Thyroid gland (tissue), 4 donors: ENCODE measurements at regions not wholly inside any gene's neighbourhood (a gene's known extent, or its start where the extent isn't known, plus 50 kb on each side); places are given as distances from the start of the nearest gene placed in this dataset.

Experiments
- DNase-seq, 2 donors: peaks; one replicate each; pipeline ENCODE4 v3.0.0-alpha.2; 2019
- H3K27ac ChIP-seq, 3 donors: fragments of 200-600 bp; sonication (generic); 1 replicate in 2 of 3; 2 replicates in 1 of 3; pipeline ENCODE4 v1.5.1; 2016 to 2019; ENCODE audit warnings: mild to moderate bottlenecking in 1 of 3, moderate library complexity in 1 of 3
- H3K27me3 ChIP-seq: fragments of 200-600 bp; sonication (generic); one replicate; pipeline ENCODE4 v1.5.1; 2019
- H3K36me3 ChIP-seq, 2 donors: fragments of 200-600 bp; sonication (generic); one replicate each; pipeline ENCODE4 v1.5.1; 2016 to 2019
- H3K4me1 ChIP-seq, 2 donors: fragments of 200-600 bp; sonication (generic); one replicate each; pipeline ENCODE4 v1.5.1; 2017 to 2019
- H3K4me3 ChIP-seq, 3 donors: fragments of 200-600 bp; sonication (generic); replicated peaks in 1 of 3; 1 replicate in 2 of 3; 2 replicates in 1 of 3; pipeline ENCODE4 v1.5.1; 2016; ENCODE audit warnings: mild to moderate bottlenecking in 1 of 3
- H3K9me3 ChIP-seq: fragments of 200-600 bp; sonication (generic); one replicate; pipeline ENCODE4 v1.5.1; 2017
- CTCF ChIP-seq, 6 experiments: fragments of 200-600 bp in 3 of 6; fragments of 450-650 bp in 3 of 6; sonication (generic) in 3 of 6; IDR thresholded peaks; one replicate each; pipeline ENCODE4 v1.5.1; 2016 to 2019; ENCODE audit warnings: antibody characterized with exemption in 6 of 6, mild to moderate bottlenecking in 2 of 6, inconsistent platforms in 1 of 6, moderate library complexity in 1 of 6
- POLR2A ChIP-seq, 2 donors: fragments of 450-650 bp; IDR thresholded peaks; one replicate each; pipeline ENCODE4 v1.6.1; 2017; ENCODE audit warnings: antibody characterized with exemption in 2 of 2, mild to moderate bottlenecking in 2 of 2, moderate library complexity in 1 of 2
- WGBS, 2 donors: methylation state at CpG; one replicate each; pipeline ENCODE4 v1.1.5; 2017; 5-methylcytosine and 5-hydroxymethylcytosine counted together
- intact Hi-C: fragments of 100-400 bp; cut with DNase I; formaldehyde crosslinking; loops from one replicate; pipeline ENCODE4 v1.15.1; 2023

GRCh38 chr12:104852102-104852501 is 106.0 kb downstream of the SLC41A2 start:
- intact Hi-C loops, result no loop called here
- Histone ChIP-seq H3K9me3 (no peaks in the 10 kb centered on the region), H3K27ac (no peak overlapping the region), H3K4me3 (no peak overlapping the region), H3K36me3 (no peaks in the 10 kb centered on the region), H3K4me1 (no peaks in the 10 kb centered on the region), H3K27me3 (no peaks in the 10 kb centered on the region)
- WGBS, 2 donors, result 82 to 83% methylated on average over 2 of the region's 2 CpGs
- DNase-seq, result no peak
- no peak for TF ChIP-seq POLR2A (IDR thresholded peaks at IDR 0.05)
- no peak for TF ChIP-seq CTCF (IDR thresholded peaks at IDR 0.05)

GRCh38 chr12:104850781-104851180 is 107.3 kb downstream of the SLC41A2 start:
- Histone ChIP-seq H3K27me3 (no peaks in the 10 kb centered on the region), H3K4me3 (no peak overlapping the region), H3K36me3 (no peaks in the 10 kb centered on the region), H3K27ac (no peak overlapping the region), H3K4me1 (no peaks in the 10 kb centered on the region), H3K9me3 (no peaks in the 10 kb centered on the region)
- TF ChIP-seq CTCF (IDR thresholded peaks at IDR 0.05) (no peak), POLR2A (IDR thresholded peaks at IDR 0.05) (no peak)
- intact Hi-C loops, result no loop called here
- DNase-seq, result no peak

GRCh38 chr12:104846056-104846767 is 111.9 kb downstream of the SLC41A2 start:
- no peaks in the 10 kb centered on the region for H3K4me1 ChIP-seq
- DNase-seq, result no peak
- no peaks in the 10 kb centered on the region for H3K36me3 ChIP-seq
- intact Hi-C loops, result no loop called here
- no peak overlapping the region for H3K27ac ChIP-seq
- TF ChIP-seq POLR2A (IDR thresholded peaks at IDR 0.05), result no peak
- TF ChIP-seq CTCF (IDR thresholded peaks at IDR 0.05), result no peak
- H3K4me3 ChIP-seq, result no peak overlapping the region
- no peaks in the 10 kb centered on the region for H3K27me3 ChIP-seq
- H3K9me3 ChIP-seq, result no peaks in the 10 kb centered on the region
- WGBS, 2 donors, result 96 to 98% methylated on average over 2 of the region's 2 CpGs

GRCh38 chr12:104844123-104844522 is 114.0 kb downstream of the SLC41A2 start:
- no peaks in the 10 kb centered on the region for H3K9me3 ChIP-seq
- TF ChIP-seq CTCF (IDR thresholded peaks at IDR 0.05) (no peak), POLR2A (IDR thresholded peaks at IDR 0.05) (no peak)
- 97% methylated on average over 1 of the region's 1 CpG for WGBS, 2 donors
- no peak overlapping the region for H3K27ac ChIP-seq
- intact Hi-C loops, result no loop called here
- no peaks in the 10 kb centered on the region for H3K36me3 ChIP-seq
- no peaks in the 10 kb centered on the region for H3K27me3 ChIP-seq
- DNase-seq, result no peak
- H3K4me1 ChIP-seq, result no peaks in the 10 kb centered on the region
- no peak overlapping the region for H3K4me3 ChIP-seq

- TF ChIP-seq POLR2A (IDR thresholded peaks at IDR 0.05) (no peak), CTCF (IDR thresholded peaks at IDR 0.05) (no peak)
- no peak overlapping the region for H3K27ac ChIP-seq
- no peak for DNase-seq
- no peaks in the 10 kb centered on the region for H3K4me1 ChIP-seq
- H3K36me3 ChIP-seq, result no peaks in the 10 kb centered on the region
- intact Hi-C loops, result no loop called here
- H3K9me3 ChIP-seq, result no peaks in the 10 kb centered on the region
- no peaks in the 10 kb centered on the region for H3K27me3 ChIP-seq
- no peak overlapping the region for H3K4me3 ChIP-seq
- WGBS, 2 donors, result 90 to 100% methylated on average over 1 of the region's 1 CpG
These were observed 117.8 kb downstream of the SLC41A2 start for GRCh38 chr12:104840262-104840661.
